ENCODE measurements at regions not wholly inside any gene's neighbourhood (a gene's known extent, or its start where the extent isn't known, plus 50 kb on each side); places are given as distances from the start of the nearest gene placed in this dataset.
"Not testable (repeated sequence)": the region's sequence is repeated elsewhere in the genome, so short reads cannot be mapped to it uniquely, and the experiment has no call there.

DNA sequence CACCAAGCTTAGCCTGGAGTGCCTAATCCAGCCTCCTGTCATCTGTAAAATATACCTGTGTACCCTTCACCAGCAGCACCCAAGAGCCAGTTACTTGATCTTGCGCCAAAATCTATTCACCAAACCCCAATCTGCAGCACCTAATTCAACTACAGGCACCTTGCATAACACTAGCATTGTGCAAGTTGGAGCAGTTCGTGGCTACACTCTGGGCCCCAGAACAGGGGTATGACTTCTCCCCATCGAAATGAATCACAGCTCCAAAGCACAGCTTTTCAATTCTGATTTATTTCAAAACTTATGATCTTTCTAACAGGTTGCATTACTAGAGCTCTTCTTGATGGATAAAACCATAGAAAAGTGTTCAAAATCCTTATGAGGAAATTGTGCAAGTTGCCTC, 100.4 kb upstream of the TCF21 start:
- FAIRE-seq (no peak), ATAC-seq (no peak), DNase-seq (ENCODE audit: low spot score) (no peak)
- Histone ChIP-seq H3K27ac (ENCODE audit: extremely low read length, insufficient read depth, low read length) (no peak overlapping the region), H3K4me3 (replicated peaks in 1 of 3; ENCODE audit: insufficient read depth in 1 of 3, low read depth in 2 of 3, low read length in 3 of 3) (no peak overlapping the region), H3K4me2 (ENCODE audit: low read depth, low read length) (no peak overlapping the region), H4K20me1 (ENCODE audit: insufficient read depth, low read length) (no peaks in the 10 kb centered on the region), H3K9me3 (ENCODE audit: low read length) (no peaks in the 10 kb centered on the region), H3K27me3 (ENCODE audit: control insufficient read depth in 1 of 2, insufficient read depth in 2 of 2, low read length in 2 of 2) (no peaks in the 10 kb centered on the region), H3K36me3 (replicated peaks in 1 of 2; ENCODE audit: control insufficient read depth in 1 of 2, insufficient read depth in 2 of 2, low read length in 2 of 2) (no peaks in the 10 kb centered on the region), H3K79me2 (ENCODE audit: insufficient read depth, low read length) (no peaks in the 10 kb centered on the region), H3K4me1 (ENCODE audit: insufficient read depth, low read length) (no peaks in the 10 kb centered on the region), H3K9ac (ENCODE audit: insufficient read depth, low read depth, low read length) (no peak overlapping the region), H2AFZ (ENCODE audit: low read length) (no peak overlapping the region)
- TF ChIP-seq CENPX (CRISPR knock-in tag; IDR thresholded peaks at IDR 0.05): no peak
- ChIA-PET CTCF (ENCODE audit: low intra/inter-chr PET ratio, low total read pairs) (no interaction called here), POLR2A (no interaction called here)
- no TSS peak for BruUV-seq (replicated peaks)
- in situ Hi-C loops (cut with HindIII; ENCODE audit: extremely low pct_ligation_motif_present, low pct_unique_long_range_greater_than_20kb): no loop called here
- intact Hi-C loops (cut with micrococcal nuclease; ENCODE audit: unreplicated experiment): no loop called here
- WGBS (ENCODE audit: low lambda C conversion rate): 0% methylated on average over 3 of the region's 3 CpGs

DNA sequence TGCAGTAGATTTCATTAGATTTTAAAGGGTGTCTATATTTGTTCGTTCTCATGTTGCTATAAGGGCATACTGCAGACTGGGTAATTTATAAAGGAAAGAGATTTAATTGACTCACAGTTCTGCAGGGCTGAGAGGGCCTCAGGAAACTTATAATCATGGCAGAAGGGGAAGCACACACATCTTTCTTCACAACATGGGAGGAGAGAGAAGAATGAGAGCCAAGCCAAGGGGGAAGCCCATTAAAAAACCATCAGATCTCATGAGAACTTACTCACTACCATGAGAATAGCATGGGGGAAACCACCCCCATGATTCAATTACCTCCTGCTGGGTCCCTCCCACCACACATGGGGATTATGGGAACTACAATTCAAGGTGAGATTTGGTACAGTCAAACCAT, 99.5 kb upstream of the TCF21 start:
- H3K27me3 ChIP-seq (ENCODE audit: control insufficient read depth in 1 of 2, insufficient read depth in 2 of 2, low read length in 2 of 2); intact Hi-C loops (cut with micrococcal nuclease; ENCODE audit: unreplicated experiment); H3K36me3 ChIP-seq (replicated peaks in 1 of 2; ENCODE audit: control insufficient read depth in 1 of 2, insufficient read depth in 2 of 2, low read length in 2 of 2); H3K4me2 ChIP-seq (ENCODE audit: low read depth, low read length); FAIRE-seq; H3K9me3 ChIP-seq (ENCODE audit: low read length); ATAC-seq; CTCF ChIA-PET (ENCODE audit: low intra/inter-chr PET ratio, low total read pairs); in situ Hi-C loops (cut with HindIII; ENCODE audit: extremely low pct_ligation_motif_present, low pct_unique_long_range_greater_than_20kb); H3K9ac ChIP-seq (ENCODE audit: insufficient read depth, low read depth, low read length); H3K27ac ChIP-seq (ENCODE audit: extremely low read length, insufficient read depth, low read length); H3K4me3 ChIP-seq (replicated peaks in 1 of 3; ENCODE audit: insufficient read depth in 1 of 3, low read depth in 2 of 3, low read length in 3 of 3); POLR2A ChIA-PET; H2AFZ ChIP-seq (ENCODE audit: low read length); DNase-seq (ENCODE audit: low spot score); BruUV-seq (replicated peaks); H4K20me1 ChIP-seq (ENCODE audit: insufficient read depth, low read length); H3K79me2 ChIP-seq (ENCODE audit: insufficient read depth, low read length); H3K4me1 ChIP-seq (ENCODE audit: insufficient read depth, low read length): not testable (repeated sequence)
- 0% methylated on average over 1 of the region's 1 CpG for WGBS (ENCODE audit: low lambda C conversion rate)

DNA sequence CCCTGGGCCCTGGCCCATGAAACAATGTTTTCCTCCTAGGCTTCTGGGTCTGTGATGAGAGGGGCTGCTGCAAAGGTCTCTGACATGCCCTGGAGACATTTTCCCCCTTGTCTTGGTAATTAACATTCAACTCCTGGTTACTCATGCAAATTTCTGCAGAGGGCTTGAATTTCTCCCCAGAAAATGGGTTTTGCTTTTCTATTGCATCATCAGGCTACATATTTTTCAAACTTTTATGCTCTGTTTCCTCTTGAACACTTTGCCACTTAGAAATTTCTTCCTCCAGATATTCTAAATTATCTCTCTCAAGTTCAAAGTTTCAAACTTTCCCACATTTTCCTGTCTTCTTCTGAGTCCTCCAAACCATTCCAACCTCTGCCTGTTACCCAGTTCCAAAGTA, 98.2 kb upstream of the TCF21 start:
- FAIRE-seq; POLR2A ChIA-PET; H3K36me3 ChIP-seq (replicated peaks in 1 of 2; ENCODE audit: control insufficient read depth in 1 of 2, insufficient read depth in 2 of 2, low read length in 2 of 2); H3K4me2 ChIP-seq (ENCODE audit: low read depth, low read length); ATAC-seq; CTCF ChIA-PET (ENCODE audit: low intra/inter-chr PET ratio, low total read pairs); H3K79me2 ChIP-seq (ENCODE audit: insufficient read depth, low read length); H3K4me1 ChIP-seq (ENCODE audit: insufficient read depth, low read length); H3K4me3 ChIP-seq (replicated peaks in 1 of 3; ENCODE audit: insufficient read depth in 1 of 3, low read depth in 2 of 3, low read length in 3 of 3); in situ Hi-C loops (cut with HindIII; ENCODE audit: extremely low pct_ligation_motif_present, low pct_unique_long_range_greater_than_20kb); H3K27ac ChIP-seq (ENCODE audit: extremely low read length, insufficient read depth, low read length); DNase-seq (ENCODE audit: low spot score); H2AFZ ChIP-seq (ENCODE audit: low read length); BruUV-seq (replicated peaks); H3K9ac ChIP-seq (ENCODE audit: insufficient read depth, low read depth, low read length); H4K20me1 ChIP-seq (ENCODE audit: insufficient read depth, low read length); H3K9me3 ChIP-seq (ENCODE audit: low read length); H3K27me3 ChIP-seq (ENCODE audit: control insufficient read depth in 1 of 2, insufficient read depth in 2 of 2, low read length in 2 of 2); intact Hi-C loops (cut with micrococcal nuclease; ENCODE audit: unreplicated experiment); TF ChIP-seq ATF7 (CRISPR knock-in tag; IDR thresholded peaks at IDR 0.05): not testable (repeated sequence)
- peak; percentile 47 for TF ChIP-seq ATF7 (IDR thresholded peaks at IDR 0.05)

DNA sequence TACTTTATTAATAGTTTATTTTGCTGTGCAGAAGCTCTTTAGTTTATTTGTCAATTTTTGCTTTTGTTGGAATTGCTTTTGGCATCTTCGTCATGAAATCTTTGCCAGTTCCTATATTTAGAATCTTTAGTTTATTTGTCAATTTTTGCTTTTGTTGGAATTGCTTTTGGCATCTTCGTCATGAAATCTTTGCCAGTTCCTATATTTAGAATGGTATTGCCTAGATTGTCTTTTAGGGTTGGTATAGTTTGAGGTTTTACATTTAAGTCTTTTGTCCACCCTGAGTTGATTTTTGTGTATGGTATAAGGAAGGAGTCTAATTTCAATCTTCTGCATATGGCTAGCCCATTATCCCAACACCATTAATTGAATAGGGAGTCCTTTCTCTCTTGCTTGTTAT, 93.9 kb upstream of the TCF21 start:
- intact Hi-C loops (cut with micrococcal nuclease; ENCODE audit: unreplicated experiment); H3K79me2 ChIP-seq (ENCODE audit: insufficient read depth, low read length); H3K4me1 ChIP-seq (ENCODE audit: insufficient read depth, low read length); H3K36me3 ChIP-seq (replicated peaks in 1 of 2; ENCODE audit: control insufficient read depth in 1 of 2, insufficient read depth in 2 of 2, low read length in 2 of 2); DNase-seq (ENCODE audit: low spot score); in situ Hi-C loops (cut with HindIII; ENCODE audit: extremely low pct_ligation_motif_present, low pct_unique_long_range_greater_than_20kb); H3K27me3 ChIP-seq (ENCODE audit: control insufficient read depth in 1 of 2, insufficient read depth in 2 of 2, low read length in 2 of 2); H3K27ac ChIP-seq (ENCODE audit: extremely low read length, insufficient read depth, low read length); H2AFZ ChIP-seq (ENCODE audit: low read length); CTCF ChIA-PET (ENCODE audit: low intra/inter-chr PET ratio, low total read pairs); POLR2A ChIA-PET; H3K4me3 ChIP-seq (replicated peaks in 1 of 3; ENCODE audit: insufficient read depth in 1 of 3, low read depth in 2 of 3, low read length in 3 of 3); H3K9ac ChIP-seq (ENCODE audit: insufficient read depth, low read depth, low read length); ATAC-seq; H3K9me3 ChIP-seq (ENCODE audit: low read length); BruUV-seq (replicated peaks); H4K20me1 ChIP-seq (ENCODE audit: insufficient read depth, low read length); FAIRE-seq; H3K4me2 ChIP-seq (ENCODE audit: low read depth, low read length): not testable (repeated sequence)
- WGBS (ENCODE audit: low lambda C conversion rate): 0% methylated on average over 2 of the region's 2 CpGs
